ENCODE measurements at regions not wholly inside any gene's neighbourhood (a gene's known extent, or its start where the extent isn't known, plus 50 kb on each side); places are given as distances from the start of the nearest gene placed in this dataset.

- TF ChIP-seq CTCF (IDR thresholded peaks at IDR 0.05) = no peak
- TF ChIP-seq EZH2 (IDR thresholded peaks at IDR 0.05; ENCODE audit: borderline replicate concordance, insufficient read depth, low read depth, low read length, poor library complexity, severe bottlenecking) = no peak
Observed at GRCh38 chr5:141780240-141780951, 97.8 kb downstream of the PCDH1 start.

All from B cell (primary cell).